ENCODE measurements at regions not wholly inside any gene's neighbourhood (a gene's known extent, or its start where the extent isn't known, plus 50 kb on each side); places are given as distances from the start of the nearest gene placed in this dataset.

DNA sequence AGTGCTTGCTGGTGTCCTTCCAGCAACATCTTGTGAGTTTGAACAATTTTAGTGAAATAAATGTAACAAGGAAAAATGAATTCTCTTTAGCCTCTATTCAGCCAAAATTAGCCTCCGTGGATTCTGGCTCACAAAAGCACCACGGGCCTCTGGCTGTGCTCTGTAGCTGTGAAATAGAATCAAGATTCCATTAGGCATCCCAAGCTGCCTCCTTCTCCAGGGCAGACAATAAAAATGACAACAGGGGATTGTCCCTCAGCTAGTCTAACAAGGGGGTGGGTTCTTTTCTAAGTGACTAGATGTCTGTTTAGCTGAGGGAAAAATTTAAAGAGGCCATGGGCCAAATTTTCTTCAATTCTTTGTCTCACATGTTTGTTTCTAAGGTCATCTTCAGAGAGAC lies 254.7 kb upstream of the FIGN start:
- POLR2A ChIA-PET (ENCODE audit: partially characterized antibody) = no interaction called here
- 74% methylated on average over 2 of the region's 2 CpGs; no CpG with 5 or more reads in 1 of the 2 experiments for WGBS, 2 experiments (ENCODE audit: extremely low coverage in 1 of 2, insufficient coverage in 1 of 2, insufficient read length in 1 of 2, insufficient replicate concordance in 2 of 2, low coverage in 1 of 2, low lambda C conversion rate in 2 of 2, missing lambda C conversion rate in 1 of 2)
- no peak for FAIRE-seq
- TF ChIP-seq HDAC2 (IDR thresholded peaks at IDR 0.05; ENCODE audit: borderline replicate concordance in 1 of 2, low read depth in 2 of 2, low read length in 2 of 2) = no peak
- no peak for TF ChIP-seq EGR1 (IDR thresholded peaks at IDR 0.05; ENCODE audit: borderline replicate concordance, low read depth, low read length)
- no peak for TF ChIP-seq TBP (IDR thresholded peaks at IDR 0.05; ENCODE audit: low read depth, low read length)
- no peak for TF ChIP-seq CHD2 (IDR thresholded peaks at IDR 0.05; ENCODE audit: low read length)

More for the DNA sequence above, 254.7 kb upstream of the FIGN start:
- Histone ChIP-seq H3K18ac (ENCODE audit: extremely low read depth, low read length) (no peak overlapping the region), H3K23ac (ENCODE audit: insufficient read length) (no peak overlapping the region), H2BK20ac (ENCODE audit: low read length) (no peak overlapping the region), H3K4me3 (ENCODE audit: extremely low read depth in 1 of 4, insufficient read depth in 2 of 4, low read depth in 3 of 4, low read length in 4 of 4) (no peak overlapping the region), H4K20me1 (replicated peaks in 1 of 2; ENCODE audit: control insufficient read depth in 1 of 2, insufficient read depth in 2 of 2, low read length in 2 of 2) (no peaks in the 10 kb centered on the region), H3K14ac (ENCODE audit: insufficient read length) (no peak overlapping the region), H3K4ac (replicated peaks; ENCODE audit: insufficient read length, low read depth, low read length) (no peak overlapping the region), H2BK12ac (ENCODE audit: low read depth, low read length) (no peak overlapping the region), H3K79me2 (ENCODE audit: control insufficient read depth in 1 of 2, insufficient read depth in 2 of 2, low read length in 2 of 2) (no peaks in the 10 kb centered on the region), H2AK5ac (ENCODE audit: low read depth, low read length) (no peak overlapping the region), H2BK5ac (ENCODE audit: low read depth, low read length) (no peak overlapping the region), H3K23me2 (ENCODE audit: low read depth, low read length) (no peaks in the 10 kb centered on the region; the same call in 1 of the 2 replicates), H3K9ac (replicated peaks in 1 of 4; ENCODE audit: extremely low read depth in 1 of 4, low read depth in 3 of 4, low read length in 3 of 4) (no peak overlapping the region), H2AFZ (ENCODE audit: low read length) (no peak overlapping the region), H3K79me1 (ENCODE audit: low read depth, low read length) (no peaks in the 10 kb centered on the region), H2BK120ac (replicated peaks; ENCODE audit: low read depth, low read length) (no peak overlapping the region), H4K91ac (replicated peaks; ENCODE audit: insufficient read length, low read length) (no peak overlapping the region), H3K27me3 (replicated peaks in 1 of 4; ENCODE audit: control insufficient read depth in 3 of 4, extremely low read depth in 1 of 4, insufficient read depth in 3 of 4, low read length in 3 of 4) (no peaks in the 10 kb centered on the region), H3K9me3 (ENCODE audit: insufficient read depth in 2 of 2, low read depth in 1 of 2, low read length in 1 of 2) (no peaks in the 10 kb centered on the region), H4K8ac (ENCODE audit: extremely low read depth, insufficient read depth, low read length) (no peak overlapping the region), H4K5ac (ENCODE audit: insufficient read length, low read depth, low read length) (no peak overlapping the region), H3K56ac (replicated peaks; ENCODE audit: insufficient read length, low read depth, low read length) (no peak overlapping the region), H3K27ac (ENCODE audit: low read depth, low read length) (no peak overlapping the region), H3K4me1 (replicated peaks in 1 of 4; ENCODE audit: control insufficient read depth in 3 of 4, insufficient read depth in 4 of 4, low read length in 3 of 4) (no peaks in the 10 kb centered on the region), H2BK15ac (ENCODE audit: low read length) (no peak overlapping the region), H3K36me3 (ENCODE audit: control insufficient read depth in 2 of 4, insufficient read depth in 4 of 4, low read length in 3 of 4) (no peaks in the 10 kb centered on the region), H3K4me2 (ENCODE audit: insufficient read depth in 1 of 2, low read depth in 2 of 2, low read length in 2 of 2) (no peak overlapping the region)
- CTCF ChIA-PET (ENCODE audit: partially characterized antibody) = interaction anchor here (1.2 kb wide), 1 partner anchor 39 kb away, joined by 3 read pairs; no protein-coding TSS in a partner anchor
- no peak for DNase-seq (ENCODE audit: low read depth in 1 of 2, low spot score in 2 of 2)

Data from H1 (cell line).